Vagina (tissue), 2 donors: ENCODE measurements at regions not wholly inside any gene's neighbourhood (a gene's known extent, or its start where the extent isn't known, plus 50 kb on each side); places are given as distances from the start of the nearest gene placed in this dataset.

ENCODE experiments used
- CTCF ChIP-seq, 3 experiments: fragments of 450-650 bp in 2 of 3; fragments of 200-600 bp in 1 of 3; sonication (generic) in 1 of 3; IDR thresholded peaks; one replicate each; pipeline ENCODE4 v1.5.1; 2017 to 2019; ENCODE audit warnings: antibody characterized with exemption in 3 of 3, mild to moderate bottlenecking in 2 of 3, moderate library complexity in 2 of 3
- POLR2A ChIP-seq, 2 donors: fragments of 450-650 bp; IDR thresholded peaks; one replicate each; pipeline ENCODE4 v1.6.1; 2017; ENCODE audit warnings: antibody characterized with exemption in 2 of 2, mild to moderate bottlenecking in 2 of 2, moderate library complexity in 2 of 2

GRCh38 chr6:95819461-95819860, 196.3 kb upstream of the FUT9 start:
- TF ChIP-seq POLR2A (IDR thresholded peaks at IDR 0.05), result no peak
- no peak for TF ChIP-seq CTCF (IDR thresholded peaks at IDR 0.05)
